ENCODE measurements at regions not wholly inside any gene's neighbourhood (a gene's known extent, or its start where the extent isn't known, plus 50 kb on each side); places are given as distances from the start of the nearest gene placed in this dataset.

GRCh38 chr14:71221119-71221518, 313.9 kb downstream of the PCNX1 start:
- no peak overlapping the region for H3K4me3 ChIP-seq (ENCODE audit: low read depth, low read length, poor library complexity, severe bottlenecking)
- H3K4me2 ChIP-seq (ENCODE audit: low read length), result no peak overlapping the region

GRCh38 chr14:71225113-71225512, 317.9 kb downstream of the PCNX1 start:
- H3K79me2 ChIP-seq (ENCODE audit: insufficient read depth, low read length), result no peaks in the 10 kb centered on the region
- H3K4me1 ChIP-seq (ENCODE audit: insufficient read depth, low read length, severe bottlenecking), result no peaks in the 10 kb centered on the region
- H3F3A ChIP-seq (ENCODE audit: insufficient read depth, low read length), result no peaks in the 10 kb centered on the region
- no peaks in the 10 kb centered on the region for H3K36me3 ChIP-seq (ENCODE audit: insufficient read depth, low read length)
- H3K27me3 ChIP-seq (ENCODE audit: insufficient read depth, low read length), result no peaks in the 10 kb centered on the region
- TF ChIP-seq, protein P1, sequence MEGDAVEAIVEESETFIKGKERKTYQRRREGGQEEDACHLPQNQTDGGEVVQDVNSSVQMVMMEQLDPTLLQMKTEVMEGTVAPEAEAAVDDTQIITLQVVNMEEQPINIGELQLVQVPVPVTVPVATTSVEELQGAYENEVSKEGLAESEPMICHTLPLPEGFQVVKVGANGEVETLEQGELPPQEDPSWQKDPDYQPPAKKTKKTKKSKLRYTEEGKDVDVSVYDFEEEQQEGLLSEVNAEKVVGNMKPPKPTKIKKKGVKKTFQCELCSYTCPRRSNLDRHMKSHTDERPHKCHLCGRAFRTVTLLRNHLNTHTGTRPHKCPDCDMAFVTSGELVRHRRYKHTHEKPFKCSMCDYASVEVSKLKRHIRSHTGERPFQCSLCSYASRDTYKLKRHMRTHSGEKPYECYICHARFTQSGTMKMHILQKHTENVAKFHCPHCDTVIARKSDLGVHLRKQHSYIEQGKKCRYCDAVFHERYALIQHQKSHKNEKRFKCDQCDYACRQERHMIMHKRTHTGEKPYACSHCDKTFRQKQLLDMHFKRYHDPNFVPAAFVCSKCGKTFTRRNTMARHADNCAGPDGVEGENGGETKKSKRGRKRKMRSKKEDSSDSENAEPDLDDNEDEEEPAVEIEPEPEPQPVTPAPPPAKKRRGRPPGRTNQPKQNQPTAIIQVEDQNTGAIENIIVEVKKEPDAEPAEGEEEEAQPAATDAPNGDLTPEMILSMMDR (IDR thresholded peaks at IDR 0.05; ENCODE audit: low read length), result no peak
- TF ChIP-seq EZH2 (IDR thresholded peaks at IDR 0.05; ENCODE audit: borderline replicate concordance, low read length), result no peak
- H3K4me2 ChIP-seq (ENCODE audit: low read length), result no peak overlapping the region
- no peak overlapping the region for H3K4me3 ChIP-seq (ENCODE audit: low read depth, low read length, poor library complexity, severe bottlenecking)
- no peaks in the 10 kb centered on the region for H3K9me2 ChIP-seq (ENCODE audit: low read depth, low read length)
- no peak overlapping the region for H3K9ac ChIP-seq (ENCODE audit: low read length)
- no peak overlapping the region for H3K27ac ChIP-seq (ENCODE audit: low read depth, low read length, poor library complexity, severe bottlenecking)
- H3K9me3 ChIP-seq (ENCODE audit: low read length), result no peaks in the 10 kb centered on the region
- no peak overlapping the region for H2AFZ ChIP-seq (ENCODE audit: low read length)
- H4K20me1 ChIP-seq (ENCODE audit: insufficient read depth, low read length), result no peaks in the 10 kb centered on the region

More at GRCh38 chr14:71221119-71221518, 313.9 kb downstream of the PCNX1 start:
- TF ChIP-seq, protein P1 (IDR thresholded peaks at IDR 0.05; ENCODE audit: low read length), result no peak
- no peak for TF ChIP-seq EZH2 (IDR thresholded peaks at IDR 0.05; ENCODE audit: borderline replicate concordance, low read length)
- H2AFZ ChIP-seq (ENCODE audit: low read length), result no peak overlapping the region
- no peaks in the 10 kb centered on the region for H3K4me1 ChIP-seq (ENCODE audit: insufficient read depth, low read length, severe bottlenecking)
- no peak overlapping the region for H3K27ac ChIP-seq (ENCODE audit: low read depth, low read length, poor library complexity, severe bottlenecking)
- no peaks in the 10 kb centered on the region for H3K36me3 ChIP-seq (ENCODE audit: insufficient read depth, low read length)
- H3K79me2 ChIP-seq (ENCODE audit: insufficient read depth, low read length), result no peaks in the 10 kb centered on the region
- no peaks in the 10 kb centered on the region for H4K20me1 ChIP-seq (ENCODE audit: insufficient read depth, low read length)
- H3K9me2 ChIP-seq (ENCODE audit: low read depth, low read length), result no peaks in the 10 kb centered on the region
- no peaks in the 10 kb centered on the region for H3K9me3 ChIP-seq (ENCODE audit: low read length)
- peaks cover 5% of the 10 kb centered on the region; the same call in 1 of the 2 replicates for H3K27me3 ChIP-seq (ENCODE audit: insufficient read depth, low read length)
- H3F3A ChIP-seq (ENCODE audit: insufficient read depth, low read length), result no peaks in the 10 kb centered on the region
- H3K9ac ChIP-seq (ENCODE audit: low read length), result no peak overlapping the region

- Histone ChIP-seq H3K9me2 (ENCODE audit: low read depth, low read length) (no peaks in the 10 kb centered on the region), H3K27me3 (ENCODE audit: insufficient read depth, low read length) (no peaks in the 10 kb centered on the region), H3K9me3 (ENCODE audit: low read length) (no peaks in the 10 kb centered on the region), H2AFZ (ENCODE audit: low read length) (no peak overlapping the region), H4K20me1 (ENCODE audit: insufficient read depth, low read length) (no peaks in the 10 kb centered on the region), H3K79me2 (ENCODE audit: insufficient read depth, low read length) (no peaks in the 10 kb centered on the region), H3K4me2 (ENCODE audit: low read length) (no peak overlapping the region), H3K36me3 (ENCODE audit: insufficient read depth, low read length) (no peaks in the 10 kb centered on the region), H3K9ac (ENCODE audit: low read length) (no peak overlapping the region), H3F3A (ENCODE audit: insufficient read depth, low read length) (no peaks in the 10 kb centered on the region), H3K4me1 (ENCODE audit: insufficient read depth, low read length, severe bottlenecking) (peaks cover 4% of the 10 kb centered on the region), H3K4me3 (ENCODE audit: low read depth, low read length, poor library complexity, severe bottlenecking) (no peak overlapping the region), H3K27ac (ENCODE audit: low read depth, low read length, poor library complexity, severe bottlenecking) (no peak overlapping the region)
- no peak for TF ChIP-seq EZH2 (IDR thresholded peaks at IDR 0.05; ENCODE audit: borderline replicate concordance, low read length)
- TF ChIP-seq, protein P1 (IDR thresholded peaks at IDR 0.05; ENCODE audit: low read length), result no peak
These were observed 321.5 kb downstream of the PCNX1 start for GRCh38 chr14:71228711-71229110.

Measured in OCI-LY1 (cell line).